Neural progenitor cell (in vitro differentiated cells): ENCODE measurements at regions not wholly inside any gene's neighbourhood (a gene's known extent, or its start where the extent isn't known, plus 50 kb on each side); places are given as distances from the start of the nearest gene placed in this dataset.

ENCODE experiments used
- EZH2phosphoT487 ChIP-seq: fragments of 200-600 bp; sonication (generic); IDR thresholded peaks from 2 replicates; pipeline ENCODE4 v1.6.1; 2017; ENCODE audit warnings: antibody characterized with exemption
- TF ChIP-seq, protein P1 (sequence below): fragments of 200-600 bp; sonication (generic); IDR thresholded peaks from 2 replicates; pipeline ENCODE4 v1.5.1; 2017; ENCODE audit warnings: antibody characterized with exemption, mild to moderate bottlenecking

DNA sequence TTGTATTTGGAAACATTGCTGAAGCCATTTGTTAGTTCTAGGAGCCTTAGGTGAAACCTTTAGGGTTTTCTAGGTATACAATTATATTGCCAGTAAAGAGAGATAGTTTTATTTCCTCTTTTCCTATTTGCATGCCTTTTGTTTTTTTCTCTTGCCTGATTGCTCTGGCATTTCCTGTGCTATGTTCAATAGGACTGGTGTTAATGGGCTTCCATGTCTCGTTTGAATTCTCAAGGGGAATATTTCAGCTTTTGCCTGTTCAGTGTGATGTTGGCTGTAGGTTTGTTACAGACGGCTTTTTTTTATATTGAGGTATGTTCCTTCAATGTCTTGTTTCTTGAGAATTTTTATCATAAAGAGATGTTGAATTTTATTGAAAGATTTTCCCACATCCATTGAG, 1054.9 kb upstream of the NXPH2 start:
- TF ChIP-seq, protein P1, sequence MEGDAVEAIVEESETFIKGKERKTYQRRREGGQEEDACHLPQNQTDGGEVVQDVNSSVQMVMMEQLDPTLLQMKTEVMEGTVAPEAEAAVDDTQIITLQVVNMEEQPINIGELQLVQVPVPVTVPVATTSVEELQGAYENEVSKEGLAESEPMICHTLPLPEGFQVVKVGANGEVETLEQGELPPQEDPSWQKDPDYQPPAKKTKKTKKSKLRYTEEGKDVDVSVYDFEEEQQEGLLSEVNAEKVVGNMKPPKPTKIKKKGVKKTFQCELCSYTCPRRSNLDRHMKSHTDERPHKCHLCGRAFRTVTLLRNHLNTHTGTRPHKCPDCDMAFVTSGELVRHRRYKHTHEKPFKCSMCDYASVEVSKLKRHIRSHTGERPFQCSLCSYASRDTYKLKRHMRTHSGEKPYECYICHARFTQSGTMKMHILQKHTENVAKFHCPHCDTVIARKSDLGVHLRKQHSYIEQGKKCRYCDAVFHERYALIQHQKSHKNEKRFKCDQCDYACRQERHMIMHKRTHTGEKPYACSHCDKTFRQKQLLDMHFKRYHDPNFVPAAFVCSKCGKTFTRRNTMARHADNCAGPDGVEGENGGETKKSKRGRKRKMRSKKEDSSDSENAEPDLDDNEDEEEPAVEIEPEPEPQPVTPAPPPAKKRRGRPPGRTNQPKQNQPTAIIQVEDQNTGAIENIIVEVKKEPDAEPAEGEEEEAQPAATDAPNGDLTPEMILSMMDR = no peak
- no peak for TF ChIP-seq EZH2phosphoT487
